ENCODE measurements at regions not wholly inside any gene's neighbourhood (a gene's known extent, or its start where the extent isn't known, plus 50 kb on each side); places are given as distances from the start of the nearest gene placed in this dataset.
A peak's percentile ranks its signal among the peaks of the same experiment; 100 is the strongest.

DNA sequence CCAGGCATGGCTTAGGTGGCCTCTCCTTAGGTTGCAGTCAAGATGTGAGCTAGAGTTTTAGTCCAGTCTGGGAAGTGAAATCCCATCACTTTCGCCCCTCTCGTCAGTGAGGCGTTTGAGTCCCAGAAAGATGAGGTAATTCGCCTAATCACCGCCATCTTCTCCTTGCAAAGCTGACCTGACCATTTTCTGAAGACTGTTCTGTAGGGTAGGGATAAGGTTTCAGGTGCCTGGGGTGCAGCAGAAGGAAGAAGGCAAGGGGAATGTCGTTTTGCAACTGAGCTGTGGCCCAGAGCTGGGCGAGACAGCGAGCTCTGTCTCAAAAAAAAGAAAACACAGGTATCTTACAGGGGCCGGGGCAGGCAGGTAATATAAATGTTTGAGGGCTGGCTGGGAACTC is 61.7 kb upstream of the CECR2 start:
- Histone ChIP-seq H3K36me3 (ENCODE audit: control insufficient read depth in 2 of 3, insufficient read depth in 3 of 3, low read length in 3 of 3) (no peaks in the 10 kb centered on the region), H3K27ac (ENCODE audit: low read depth in 2 of 2, low read length in 2 of 2) (no peak overlapping the region), H3K9ac (ENCODE audit: low read length in 3 of 3) (no peak overlapping the region), H3K9me3 (ENCODE audit: control insufficient read depth in 2 of 3, insufficient read depth in 1 of 3, low read length in 3 of 3) (no peaks in the 10 kb centered on the region), H3K4me1 (ENCODE audit: control insufficient read depth in 2 of 3, insufficient read depth in 2 of 3, low read depth in 1 of 3, low read length in 3 of 3) (no peaks in the 10 kb centered on the region), H3K27me3 (ENCODE audit: control insufficient read depth, insufficient read depth, low read length) (no peaks in the 10 kb centered on the region), H3K4me3 (ENCODE audit: low read length in 3 of 3) (no peak overlapping the region)
- DNase-seq (peak in 1 of 5 donors; percentile 33), FAIRE-seq (no peak)
- intact Hi-C loops (cut with DNase I), result no loop called here
- TF ChIP-seq, protein P1, sequence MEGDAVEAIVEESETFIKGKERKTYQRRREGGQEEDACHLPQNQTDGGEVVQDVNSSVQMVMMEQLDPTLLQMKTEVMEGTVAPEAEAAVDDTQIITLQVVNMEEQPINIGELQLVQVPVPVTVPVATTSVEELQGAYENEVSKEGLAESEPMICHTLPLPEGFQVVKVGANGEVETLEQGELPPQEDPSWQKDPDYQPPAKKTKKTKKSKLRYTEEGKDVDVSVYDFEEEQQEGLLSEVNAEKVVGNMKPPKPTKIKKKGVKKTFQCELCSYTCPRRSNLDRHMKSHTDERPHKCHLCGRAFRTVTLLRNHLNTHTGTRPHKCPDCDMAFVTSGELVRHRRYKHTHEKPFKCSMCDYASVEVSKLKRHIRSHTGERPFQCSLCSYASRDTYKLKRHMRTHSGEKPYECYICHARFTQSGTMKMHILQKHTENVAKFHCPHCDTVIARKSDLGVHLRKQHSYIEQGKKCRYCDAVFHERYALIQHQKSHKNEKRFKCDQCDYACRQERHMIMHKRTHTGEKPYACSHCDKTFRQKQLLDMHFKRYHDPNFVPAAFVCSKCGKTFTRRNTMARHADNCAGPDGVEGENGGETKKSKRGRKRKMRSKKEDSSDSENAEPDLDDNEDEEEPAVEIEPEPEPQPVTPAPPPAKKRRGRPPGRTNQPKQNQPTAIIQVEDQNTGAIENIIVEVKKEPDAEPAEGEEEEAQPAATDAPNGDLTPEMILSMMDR (IDR thresholded peaks at IDR 0.05; ENCODE audit: borderline replicate concordance, extremely low read depth, insufficient read depth), result no peak

DNA sequence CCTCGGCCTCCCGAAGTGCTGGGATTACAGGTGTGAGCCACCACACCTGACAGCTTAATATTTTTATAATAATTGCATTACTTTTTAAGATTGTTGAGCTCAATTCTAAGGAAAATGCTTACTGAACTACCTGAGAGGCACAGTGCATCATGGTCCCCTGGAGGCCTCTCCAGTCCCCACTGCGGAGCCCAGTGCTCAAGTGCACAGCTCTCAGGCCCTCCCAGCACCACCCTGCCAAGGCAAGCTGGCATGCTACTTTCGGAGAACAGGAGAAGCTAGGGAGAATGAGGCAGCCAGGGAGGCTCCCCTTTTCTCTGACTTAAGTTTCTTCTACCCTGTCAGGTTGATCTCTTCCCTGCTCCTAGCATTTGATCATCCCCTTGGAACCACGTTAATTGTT is 64.2 kb upstream of the CECR2 start:
- FAIRE-seq (no peak), DNase-seq (peak in 2 of 5 donors; percentile 19 to 62)
- Histone ChIP-seq H3K27me3 (ENCODE audit: control insufficient read depth, insufficient read depth, low read length) (no peaks in the 10 kb centered on the region), H3K4me3 (ENCODE audit: low read length in 3 of 3) (no peak overlapping the region), H3K4me1 (ENCODE audit: control insufficient read depth in 2 of 3, insufficient read depth in 2 of 3, low read depth in 1 of 3, low read length in 3 of 3) (no peaks in the 10 kb centered on the region), H3K9ac (ENCODE audit: low read length in 3 of 3) (no peak overlapping the region), H3K27ac (ENCODE audit: low read depth in 2 of 2, low read length in 2 of 2) (no peak overlapping the region), H3K36me3 (ENCODE audit: control insufficient read depth in 2 of 3, insufficient read depth in 3 of 3, low read length in 3 of 3) (no peaks in the 10 kb centered on the region), H3K9me3 (ENCODE audit: control insufficient read depth in 2 of 3, insufficient read depth in 1 of 3, low read length in 3 of 3) (no peaks in the 10 kb centered on the region)
- intact Hi-C loops (cut with DNase I), result no loop called here
- TF ChIP-seq, protein P1 (IDR thresholded peaks at IDR 0.05; ENCODE audit: borderline replicate concordance, extremely low read depth, insufficient read depth), result no peak

DNA sequence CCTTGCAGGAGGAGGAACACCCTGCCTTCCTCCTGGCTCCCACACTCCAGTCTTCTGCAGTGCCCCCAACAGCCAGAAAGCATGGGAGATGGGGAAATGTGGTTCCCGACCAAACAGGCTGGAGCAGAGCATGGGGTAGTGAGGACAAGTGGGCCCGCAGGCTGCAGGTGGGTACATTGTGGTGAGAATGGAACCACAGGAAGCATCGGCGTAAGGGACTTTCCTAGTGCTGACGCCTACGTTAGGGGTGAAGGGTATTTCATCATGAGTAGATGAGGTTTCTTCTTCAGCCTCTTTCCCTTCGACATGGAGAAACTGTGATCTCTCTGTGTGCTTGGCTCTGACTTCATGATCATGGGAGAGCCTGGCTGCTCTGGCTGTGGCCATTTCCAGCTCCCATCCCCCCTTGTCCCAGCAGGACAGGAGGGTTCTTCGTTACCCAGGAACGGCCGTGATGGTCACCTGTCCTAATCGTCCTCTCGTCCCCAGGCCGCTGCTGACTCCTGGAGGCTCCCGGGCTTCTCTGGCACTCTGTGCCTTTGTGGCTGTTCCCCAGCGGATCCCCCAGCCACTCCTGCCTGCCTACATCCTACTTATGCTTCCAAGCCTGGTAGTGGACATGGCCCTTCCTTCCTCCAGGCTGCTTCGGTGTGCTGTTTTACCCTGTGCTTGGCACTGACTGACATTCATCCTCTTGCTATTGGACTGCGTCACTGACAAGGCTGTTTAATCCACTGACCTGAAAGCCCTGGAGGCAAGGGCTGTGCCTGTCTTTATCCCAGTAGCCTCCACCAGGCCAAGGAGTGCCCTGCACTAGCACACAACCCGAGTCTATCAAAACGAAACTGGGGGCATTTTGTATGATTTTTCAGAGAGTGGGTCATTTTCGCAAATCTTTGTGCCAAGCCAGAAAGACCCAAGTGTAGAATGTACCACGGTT is 65.2 kb upstream of the CECR2 start:
- no peaks in the 10 kb centered on the region for H3K36me3 ChIP-seq (ENCODE audit: control insufficient read depth in 2 of 3, insufficient read depth in 3 of 3, low read length in 3 of 3)
- no peak overlapping the region for H3K4me3 ChIP-seq (ENCODE audit: low read length in 3 of 3)
- no peak overlapping the region for H3K27ac ChIP-seq (ENCODE audit: low read depth in 2 of 2, low read length in 2 of 2)
- TF ChIP-seq, protein P1 (IDR thresholded peaks at IDR 0.05; ENCODE audit: borderline replicate concordance, extremely low read depth, insufficient read depth), result no peak
- no peak for FAIRE-seq
- H3K9me3 ChIP-seq (ENCODE audit: control insufficient read depth in 2 of 3, insufficient read depth in 1 of 3, low read length in 3 of 3), result no peaks in the 10 kb centered on the region
- intact Hi-C loops (cut with DNase I), result loop anchor here (5.0 kb wide), 1 partner anchor 48 kb away; no protein-coding TSS in a partner anchor
- no peak overlapping the region for H3K9ac ChIP-seq (ENCODE audit: low read length in 3 of 3)
- no peak for DNase-seq
- H3K27me3 ChIP-seq (ENCODE audit: control insufficient read depth, insufficient read depth, low read length), result no peaks in the 10 kb centered on the region
- H3K4me1 ChIP-seq (ENCODE audit: control insufficient read depth in 2 of 3, insufficient read depth in 2 of 3, low read depth in 1 of 3, low read length in 3 of 3), result no peaks in the 10 kb centered on the region

Measured in kidney (tissue), 13 donors.